Neural cell (in vitro differentiated cells): ENCODE measurements at regions not wholly inside any gene's neighbourhood (a gene's known extent, or its start where the extent isn't known, plus 50 kb on each side); places are given as distances from the start of the nearest gene placed in this dataset.

Experiments
- H2AFZ ChIP-seq: fragments of 200-600, 300-800 bp; sonication (generic), shearing (Covaris generic); 2 replicates; pipeline ENCODE4 v1.6.0; 2014; ENCODE audit warnings: low read depth, mild to moderate bottlenecking, antibody characterized with exemption, low read length, moderate library complexity
- H3F3A ChIP-seq: fragments of 200-600 bp; shearing (Covaris generic); 2 replicates; pipeline ENCODE4 v1.6.1; 2016; ENCODE audit warnings: mild to moderate bottlenecking, moderate library complexity, mixed read lengths, antibody characterized with exemption, low read length; ENCODE audit not compliant: insufficient read depth, poor library complexity, severe bottlenecking
- H3K27ac ChIP-seq: fragments of 200-600, 300-800 bp; sonication (generic), shearing (Covaris generic); 2 replicates; pipeline ENCODE4 v1.5.1; 2014; ENCODE audit warnings: mild to moderate bottlenecking, low read length, moderate library complexity
- H3K27me3 ChIP-seq: fragments of 300-800, 200-600 bp; sonication (generic), shearing (Covaris generic); 2 replicates; pipeline ENCODE4 v1.6.0; 2014; ENCODE audit warnings: mild to moderate bottlenecking, low read depth, low read length, moderate library complexity; ENCODE audit not compliant: insufficient read depth
- H3K36me3 ChIP-seq: fragments of 300-800, 200-600 bp; sonication (generic), shearing (Covaris generic); 2 replicates; pipeline ENCODE4 v1.5.1; 2014; ENCODE audit warnings: mild to moderate bottlenecking, antibody characterized with exemption, low read length, moderate library complexity; ENCODE audit not compliant: insufficient read depth
- H3K4me2 ChIP-seq: fragments of 300-800, 200-600 bp; sonication (generic), shearing (Covaris generic); 2 replicates; pipeline ENCODE4 v1.6.0; 2014; ENCODE audit warnings: mild to moderate bottlenecking, low read length
- H3K4me3 ChIP-seq: fragments of 300-800, 200-600 bp; sonication (generic), shearing (Covaris generic); 2 replicates; pipeline ENCODE4 v1.5.1; 2014; ENCODE audit warnings: mild to moderate bottlenecking, low read length, moderate library complexity
- H3K79me2 ChIP-seq: fragments of 200-600 bp; shearing (Covaris generic); replicated peaks from 2 replicates; pipeline ENCODE4 v1.6.0; 2014; ENCODE audit warnings: mild to moderate bottlenecking, low read length, moderate library complexity; ENCODE audit not compliant: insufficient read depth
- H3K9ac ChIP-seq: fragments of 300-800, 200-600 bp; sonication (generic), shearing (Covaris generic); 2 replicates; pipeline ENCODE4 v1.6.1; 2016; ENCODE audit warnings: mild to moderate bottlenecking, low read length, mixed read lengths
- H3K9me2 ChIP-seq: fragments of 200-600 bp; shearing (Covaris generic); 2 replicates; pipeline ENCODE4 v1.6.1; 2016; ENCODE audit warnings: mild to moderate bottlenecking, low read length, mixed read lengths; ENCODE audit not compliant: insufficient read depth
- H3K9me3 ChIP-seq: fragments of 200-600, 300-800 bp; sonication (generic), shearing (Covaris generic); 2 replicates; pipeline ENCODE4 v1.6.1; 2016; ENCODE audit warnings: mild to moderate bottlenecking, mixed run types, low read length, moderate library complexity, mixed read lengths
- H4K20me1 ChIP-seq: fragments of 200-600 bp; shearing (Covaris generic); 2 replicates; pipeline ENCODE4 v1.6.1; 2016; ENCODE audit warnings: mild to moderate bottlenecking, mixed run types; ENCODE audit not compliant: insufficient read depth
- EP300 ChIP-seq: fragments of 450-650 bp; conservative IDR thresholded peaks from 2 replicates; pipeline ENCODE4 v1.6.1; 2014; ENCODE audit warnings: antibody characterized with exemption, mild to moderate bottlenecking, moderate library complexity; ENCODE audit not compliant: poor library complexity, severe bottlenecking
- EZH2 ChIP-seq: fragments of 200-600, 300-800 bp; shearing (Covaris generic), sonication (generic); IDR thresholded peaks from 2 replicates; pipeline ENCODE4 v1.6.1; 2014; ENCODE audit warnings: antibody characterized with exemption, low read length, borderline replicate concordance, mild to moderate bottlenecking; ENCODE audit not compliant: insufficient read depth, poor library complexity, severe bottlenecking
- MXI1 ChIP-seq: fragments of 450-650 bp; conservative IDR thresholded peaks from 2 replicates; pipeline ENCODE4 v1.6.1; 2014; ENCODE audit warnings: antibody characterized with exemption, mild to moderate bottlenecking; ENCODE audit not compliant: poor library complexity, severe bottlenecking
- POLR2AphosphoS5 ChIP-seq: IDR thresholded peaks from 2 replicates; pipeline ENCODE4 v1.6.1; 2012
- RAD21 ChIP-seq: fragments of 450-650 bp; conservative IDR thresholded peaks from 2 replicates; pipeline ENCODE4 v1.6.1; 2014; ENCODE audit warnings: antibody characterized with exemption, mild to moderate bottlenecking, moderate library complexity
- SMC3 ChIP-seq: fragments of 450-650 bp; conservative IDR thresholded peaks from 2 replicates; pipeline ENCODE4 v1.6.1; 2014; ENCODE audit warnings: antibody characterized with exemption, mild to moderate bottlenecking, moderate library complexity; ENCODE audit not compliant: poor library complexity
- TAF1 ChIP-seq: IDR thresholded peaks from 2 replicates; pipeline ENCODE4 v1.6.1; 2012; ENCODE audit warnings: low read depth
- TF ChIP-seq, protein P1 (sequence below): IDR thresholded peaks from 2 replicates; pipeline ENCODE4 v1.6.1; 2012; ENCODE audit warnings: borderline replicate concordance
- TF ChIP-seq, protein P2 (sequence below): fragments of 450-650 bp; IDR thresholded peaks from 2 replicates; pipeline ENCODE4 v1.5.1; 2014; ENCODE audit warnings: antibody characterized with exemption, mild to moderate bottlenecking, moderate library complexity; ENCODE audit not compliant: poor library complexity, severe bottlenecking

DNA sequence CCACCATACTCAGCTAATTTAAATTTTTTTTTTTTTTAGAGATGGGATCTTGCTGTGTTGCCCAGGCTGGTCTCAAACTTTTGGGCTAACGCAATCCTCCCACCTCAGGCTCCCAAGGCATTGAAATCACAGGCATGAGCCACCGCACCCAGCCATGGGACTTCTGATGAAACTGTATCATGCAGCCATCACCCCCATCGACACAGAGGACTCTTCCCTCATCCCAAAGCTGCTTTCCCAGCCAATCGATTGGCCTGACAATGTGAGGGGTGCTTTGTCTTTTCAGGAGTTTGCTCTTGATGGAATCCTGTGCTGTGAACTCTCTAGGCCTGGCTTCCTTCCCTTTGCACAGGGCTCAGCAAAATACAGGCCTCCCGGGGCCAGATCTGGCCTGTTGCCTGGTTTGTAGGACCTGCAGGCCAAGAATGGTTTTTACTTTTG lies 59.6 kb upstream of the NCOR2 start:
- Histone ChIP-seq H3K27ac (no peak overlapping the region), H3K4me3 (no peak overlapping the region), H3K27me3 (no peaks in the 10 kb centered on the region), H4K20me1 (no peaks in the 10 kb centered on the region), H3K9me2 (no peaks in the 10 kb centered on the region), H3K79me2 (no peaks in the 10 kb centered on the region), H2AFZ (no peak overlapping the region), H3K36me3 (no peaks in the 10 kb centered on the region), H3K9ac (no peak overlapping the region), H3K9me3 (no peaks in the 10 kb centered on the region), H3F3A (no peaks in the 10 kb centered on the region), H3K4me2 (no peak overlapping the region)
- TF ChIP-seq POLR2AphosphoS5 (no peak), EP300 (no peak), RAD21 (no peak), MXI1 (no peak), TAF1 (no peak), SMC3 (no peak)
- TF ChIP-seq, protein P1, sequence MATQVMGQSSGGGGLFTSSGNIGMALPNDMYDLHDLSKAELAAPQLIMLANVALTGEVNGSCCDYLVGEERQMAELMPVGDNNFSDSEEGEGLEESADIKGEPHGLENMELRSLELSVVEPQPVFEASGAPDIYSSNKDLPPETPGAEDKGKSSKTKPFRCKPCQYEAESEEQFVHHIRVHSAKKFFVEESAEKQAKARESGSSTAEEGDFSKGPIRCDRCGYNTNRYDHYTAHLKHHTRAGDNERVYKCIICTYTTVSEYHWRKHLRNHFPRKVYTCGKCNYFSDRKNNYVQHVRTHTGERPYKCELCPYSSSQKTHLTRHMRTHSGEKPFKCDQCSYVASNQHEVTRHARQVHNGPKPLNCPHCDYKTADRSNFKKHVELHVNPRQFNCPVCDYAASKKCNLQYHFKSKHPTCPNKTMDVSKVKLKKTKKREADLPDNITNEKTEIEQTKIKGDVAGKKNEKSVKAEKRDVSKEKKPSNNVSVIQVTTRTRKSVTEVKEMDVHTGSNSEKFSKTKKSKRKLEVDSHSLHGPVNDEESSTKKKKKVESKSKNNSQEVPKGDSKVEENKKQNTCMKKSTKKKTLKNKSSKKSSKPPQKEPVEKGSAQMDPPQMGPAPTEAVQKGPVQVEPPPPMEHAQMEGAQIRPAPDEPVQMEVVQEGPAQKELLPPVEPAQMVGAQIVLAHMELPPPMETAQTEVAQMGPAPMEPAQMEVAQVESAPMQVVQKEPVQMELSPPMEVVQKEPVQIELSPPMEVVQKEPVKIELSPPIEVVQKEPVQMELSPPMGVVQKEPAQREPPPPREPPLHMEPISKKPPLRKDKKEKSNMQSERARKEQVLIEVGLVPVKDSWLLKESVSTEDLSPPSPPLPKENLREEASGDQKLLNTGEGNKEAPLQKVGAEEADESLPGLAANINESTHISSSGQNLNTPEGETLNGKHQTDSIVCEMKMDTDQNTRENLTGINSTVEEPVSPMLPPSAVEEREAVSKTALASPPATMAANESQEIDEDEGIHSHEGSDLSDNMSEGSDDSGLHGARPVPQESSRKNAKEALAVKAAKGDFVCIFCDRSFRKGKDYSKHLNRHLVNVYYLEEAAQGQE = no peak
- TF ChIP-seq, protein P2, sequence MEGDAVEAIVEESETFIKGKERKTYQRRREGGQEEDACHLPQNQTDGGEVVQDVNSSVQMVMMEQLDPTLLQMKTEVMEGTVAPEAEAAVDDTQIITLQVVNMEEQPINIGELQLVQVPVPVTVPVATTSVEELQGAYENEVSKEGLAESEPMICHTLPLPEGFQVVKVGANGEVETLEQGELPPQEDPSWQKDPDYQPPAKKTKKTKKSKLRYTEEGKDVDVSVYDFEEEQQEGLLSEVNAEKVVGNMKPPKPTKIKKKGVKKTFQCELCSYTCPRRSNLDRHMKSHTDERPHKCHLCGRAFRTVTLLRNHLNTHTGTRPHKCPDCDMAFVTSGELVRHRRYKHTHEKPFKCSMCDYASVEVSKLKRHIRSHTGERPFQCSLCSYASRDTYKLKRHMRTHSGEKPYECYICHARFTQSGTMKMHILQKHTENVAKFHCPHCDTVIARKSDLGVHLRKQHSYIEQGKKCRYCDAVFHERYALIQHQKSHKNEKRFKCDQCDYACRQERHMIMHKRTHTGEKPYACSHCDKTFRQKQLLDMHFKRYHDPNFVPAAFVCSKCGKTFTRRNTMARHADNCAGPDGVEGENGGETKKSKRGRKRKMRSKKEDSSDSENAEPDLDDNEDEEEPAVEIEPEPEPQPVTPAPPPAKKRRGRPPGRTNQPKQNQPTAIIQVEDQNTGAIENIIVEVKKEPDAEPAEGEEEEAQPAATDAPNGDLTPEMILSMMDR = no peak

DNA sequence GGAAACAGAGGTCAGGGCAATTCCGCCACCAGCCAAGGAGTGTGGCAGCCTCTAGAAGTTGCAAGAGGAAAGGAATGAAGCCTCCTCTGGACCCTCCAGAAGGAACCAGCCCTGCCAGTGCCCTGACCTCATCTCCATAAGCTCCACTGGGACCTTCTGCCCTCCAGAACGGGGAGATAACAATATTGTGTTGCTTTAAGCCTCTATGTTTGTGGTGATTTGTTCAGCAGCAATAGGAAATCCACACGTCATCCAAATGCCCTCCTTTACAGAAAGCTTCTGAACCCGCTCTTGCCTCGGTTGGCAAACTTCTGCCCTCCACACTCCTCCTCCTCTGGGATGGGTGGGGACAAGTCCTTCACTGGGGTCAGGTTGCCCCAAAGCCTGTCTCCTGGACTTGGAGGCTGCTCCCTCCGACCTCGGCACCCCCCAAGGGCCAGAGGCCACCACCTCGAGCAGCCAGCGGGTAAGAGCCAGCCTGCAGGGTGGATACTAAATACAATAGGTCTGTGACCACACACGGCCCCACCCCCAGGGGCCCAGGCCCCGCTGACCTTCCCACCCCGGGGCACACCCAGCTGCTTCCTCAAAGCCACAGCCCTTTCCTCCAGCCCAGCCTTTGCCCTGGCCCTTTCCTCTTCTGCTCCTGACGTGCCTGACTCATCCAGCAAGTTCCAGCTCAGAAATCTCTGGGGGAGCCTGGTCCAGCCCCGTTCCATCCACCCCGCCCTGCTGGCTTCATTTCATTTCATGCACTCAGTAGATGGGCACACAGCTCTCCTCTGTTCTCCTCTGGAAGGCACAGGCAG lies 58.7 kb upstream of the NCOR2 start:
- TF ChIP-seq POLR2AphosphoS5 (no peak), EP300 (no peak), RAD21 (no peak), MXI1 (no peak), SMC3 (no peak), EZH2 (no peak)
- TF ChIP-seq, protein P1 = no peak
- TF ChIP-seq, protein P2 = no peak
- no peak overlapping the region for H3K4me2 ChIP-seq

More for the DNA sequence above, 58.7 kb upstream of the NCOR2 start:
- Histone ChIP-seq H3F3A (no peaks in the 10 kb centered on the region), H3K79me2 (no peaks in the 10 kb centered on the region), H4K20me1 (no peaks in the 10 kb centered on the region), H3K4me3 (no peak overlapping the region), H3K9me2 (no peaks in the 10 kb centered on the region), H3K36me3 (no peaks in the 10 kb centered on the region), H3K9ac (no peak overlapping the region), H3K27me3 (no peaks in the 10 kb centered on the region), H3K27ac (no peak overlapping the region), H2AFZ (no peak overlapping the region), H3K9me3 (no peaks in the 10 kb centered on the region)
